ENCODE measurements at regions not wholly inside any gene's neighbourhood (a gene's known extent, or its start where the extent isn't known, plus 50 kb on each side); places are given as distances from the start of the nearest gene placed in this dataset.

DNA sequence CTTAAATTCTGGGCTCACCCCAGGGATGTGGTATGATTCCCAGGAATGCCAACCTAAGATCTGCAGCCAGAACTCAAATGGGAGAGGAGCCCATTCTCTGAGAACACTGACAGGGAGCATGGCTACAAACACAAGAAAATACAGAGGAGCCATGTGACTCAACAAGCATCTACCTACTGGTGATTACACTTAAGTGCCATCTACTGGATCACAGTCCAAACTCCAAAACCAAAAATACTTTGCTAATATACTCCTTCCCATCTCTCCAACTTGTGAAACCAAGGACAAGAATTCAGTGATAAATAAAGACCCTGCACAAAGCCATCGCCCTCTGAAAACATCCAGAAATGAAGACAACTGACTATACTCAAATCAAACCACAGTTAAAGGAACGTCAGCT is 116.9 kb downstream of the NR4A2 start:
- DNase-seq (ENCODE audit: low spot score): no peak
- TF ChIP-seq, protein P1, sequence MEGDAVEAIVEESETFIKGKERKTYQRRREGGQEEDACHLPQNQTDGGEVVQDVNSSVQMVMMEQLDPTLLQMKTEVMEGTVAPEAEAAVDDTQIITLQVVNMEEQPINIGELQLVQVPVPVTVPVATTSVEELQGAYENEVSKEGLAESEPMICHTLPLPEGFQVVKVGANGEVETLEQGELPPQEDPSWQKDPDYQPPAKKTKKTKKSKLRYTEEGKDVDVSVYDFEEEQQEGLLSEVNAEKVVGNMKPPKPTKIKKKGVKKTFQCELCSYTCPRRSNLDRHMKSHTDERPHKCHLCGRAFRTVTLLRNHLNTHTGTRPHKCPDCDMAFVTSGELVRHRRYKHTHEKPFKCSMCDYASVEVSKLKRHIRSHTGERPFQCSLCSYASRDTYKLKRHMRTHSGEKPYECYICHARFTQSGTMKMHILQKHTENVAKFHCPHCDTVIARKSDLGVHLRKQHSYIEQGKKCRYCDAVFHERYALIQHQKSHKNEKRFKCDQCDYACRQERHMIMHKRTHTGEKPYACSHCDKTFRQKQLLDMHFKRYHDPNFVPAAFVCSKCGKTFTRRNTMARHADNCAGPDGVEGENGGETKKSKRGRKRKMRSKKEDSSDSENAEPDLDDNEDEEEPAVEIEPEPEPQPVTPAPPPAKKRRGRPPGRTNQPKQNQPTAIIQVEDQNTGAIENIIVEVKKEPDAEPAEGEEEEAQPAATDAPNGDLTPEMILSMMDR (IDR thresholded peaks at IDR 0.05; ENCODE audit: extremely low read depth, missing control alignments): no peak

DNA sequence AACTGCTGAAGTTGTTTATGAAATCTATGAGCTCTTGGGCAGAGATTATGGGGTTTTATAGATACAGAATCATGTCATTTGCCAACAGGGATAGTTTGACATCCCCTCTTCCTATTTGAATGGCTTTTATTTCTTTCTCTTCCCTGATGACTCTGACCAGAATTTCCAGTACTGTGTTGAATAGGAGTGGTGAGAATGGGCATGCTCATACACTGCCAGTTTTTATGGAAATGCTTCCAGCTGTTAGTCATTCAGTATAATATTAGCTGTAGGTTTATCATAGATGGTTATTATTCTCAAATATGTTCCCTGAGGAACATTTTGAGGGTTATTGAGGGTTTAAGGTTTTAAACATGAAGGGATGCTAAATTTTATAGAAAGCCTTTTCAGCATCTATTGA is 121.2 kb downstream of the NR4A2 start:
- TF ChIP-seq, protein P1 (IDR thresholded peaks at IDR 0.05; ENCODE audit: extremely low read depth, missing control alignments): no peak
- DNase-seq (ENCODE audit: low spot score): no peak

DNA sequence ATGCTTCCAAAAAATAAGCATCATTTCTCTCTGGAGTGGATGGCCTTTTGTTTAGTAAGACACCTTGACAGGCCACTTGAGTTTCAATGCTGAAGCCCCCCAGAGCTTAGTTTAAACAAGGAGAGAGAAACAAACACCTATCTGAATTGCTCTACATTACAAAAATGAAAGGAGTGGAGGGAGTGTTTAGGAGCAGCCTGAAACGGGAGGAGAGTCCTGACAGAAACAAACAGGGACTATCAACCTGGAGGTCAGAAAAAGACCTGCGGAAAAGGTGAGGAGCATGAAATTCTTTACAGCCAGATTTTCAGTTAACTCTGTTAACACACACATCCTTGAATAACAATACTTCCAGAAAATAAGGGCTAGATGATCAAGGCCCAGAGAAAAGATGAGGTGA is 126.2 kb downstream of the NR4A2 start:
- TF ChIP-seq, protein P1 (IDR thresholded peaks at IDR 0.05; ENCODE audit: extremely low read depth, missing control alignments): no peak
- no peak for DNase-seq (ENCODE audit: low spot score)

DNA sequence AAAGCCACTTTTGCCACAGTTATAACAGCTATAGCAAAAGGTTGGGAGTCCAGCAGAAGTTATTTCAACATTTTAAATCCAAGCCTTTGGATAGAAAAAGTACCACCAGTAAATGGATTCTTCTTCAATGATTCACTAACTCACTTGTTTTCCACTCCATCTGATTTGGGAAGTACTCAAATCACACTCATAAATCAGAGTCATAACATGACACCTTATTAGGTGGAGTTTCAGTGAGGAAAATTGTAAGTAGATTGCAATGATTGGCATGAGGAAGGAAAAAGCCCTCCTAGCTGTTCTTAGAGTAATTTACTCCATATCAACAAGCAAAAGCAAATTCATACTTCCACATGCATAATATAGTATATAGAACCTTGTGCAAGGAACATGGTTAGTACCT is 132.9 kb downstream of the NR4A2 start:
- TF ChIP-seq, protein P1 (IDR thresholded peaks at IDR 0.05; ENCODE audit: extremely low read depth, missing control alignments): no peak
- DNase-seq (ENCODE audit: low spot score): no peak

DNA sequence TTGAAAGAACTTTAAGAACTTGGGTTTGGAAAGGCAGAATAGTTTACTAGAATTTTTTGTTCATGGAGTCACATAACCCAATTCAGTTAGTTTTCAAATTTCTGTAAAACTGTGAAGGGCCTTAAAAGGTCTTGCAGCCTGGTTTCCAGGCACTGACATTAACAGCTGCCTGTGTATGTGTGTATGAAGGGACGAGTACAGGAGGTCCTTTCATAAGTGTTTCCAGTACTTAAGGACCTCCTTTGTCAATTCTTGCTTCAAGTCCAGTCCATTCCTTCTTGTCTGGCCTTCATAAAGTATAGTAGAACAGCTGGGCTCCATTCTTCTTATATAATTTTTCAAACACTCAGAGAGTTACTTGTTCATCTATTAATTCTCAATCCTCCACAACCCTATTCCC is 136.5 kb downstream of the NR4A2 start:
- no peak for DNase-seq (ENCODE audit: low spot score)
- TF ChIP-seq, protein P1 (IDR thresholded peaks at IDR 0.05; ENCODE audit: extremely low read depth, missing control alignments): no peak

DNA sequence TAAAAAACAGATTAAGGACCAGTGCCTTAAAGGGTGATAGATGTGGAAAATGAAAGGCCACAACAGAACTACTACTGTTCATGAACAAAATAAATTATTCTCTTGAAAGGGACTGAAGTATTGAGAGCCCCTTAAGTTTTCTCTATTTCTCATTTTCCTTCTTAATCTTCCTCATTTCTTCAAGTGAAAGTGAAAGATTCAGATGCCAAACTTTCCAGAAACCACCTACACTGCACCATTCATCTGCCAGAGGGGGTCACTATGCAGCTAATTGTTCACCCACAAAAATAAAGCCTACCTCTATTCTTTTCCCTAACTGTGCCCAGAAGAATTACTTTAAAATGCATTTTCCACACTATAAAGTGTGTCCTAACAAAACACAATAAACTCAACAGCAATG is 140.1 kb downstream of the NR4A2 start:
- TF ChIP-seq, protein P1 (IDR thresholded peaks at IDR 0.05; ENCODE audit: extremely low read depth, missing control alignments): no peak
- DNase-seq (ENCODE audit: low spot score): no peak

DNA sequence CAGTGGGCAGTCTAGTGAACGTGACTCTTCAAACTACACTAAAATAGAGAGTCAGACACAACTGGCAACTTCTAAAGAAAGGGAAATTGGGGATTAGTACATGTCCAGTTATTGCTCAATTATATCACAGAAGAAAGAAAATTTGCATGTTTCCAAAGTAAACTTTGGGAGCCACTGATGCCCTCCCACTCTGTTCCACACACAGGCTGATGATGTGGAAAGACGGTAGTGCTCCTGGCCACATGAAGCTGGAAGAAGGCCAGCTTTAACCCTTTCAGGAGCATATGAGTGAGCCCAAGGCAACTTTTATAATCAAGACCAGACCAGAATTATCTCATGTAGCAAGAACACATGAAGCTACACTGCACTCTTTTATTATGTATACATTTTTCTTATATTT is 141.0 kb downstream of the NR4A2 start:
- no peak for DNase-seq (ENCODE audit: low spot score)
- TF ChIP-seq, protein P1 (IDR thresholded peaks at IDR 0.05; ENCODE audit: extremely low read depth, missing control alignments): no peak

Measured in GM20000 (cell line).